ENCODE measurements at regions not wholly inside any gene's neighbourhood (a gene's known extent, or its start where the extent isn't known, plus 50 kb on each side); places are given as distances from the start of the nearest gene placed in this dataset.

- no peak for DNase-seq
Observed at GRCh38 chr18:24628326-24628725, 167.9 kb downstream of the HRH4 start.

- no peak for DNase-seq
Observed at GRCh38 chr18:24629921-24630320, 169.5 kb downstream of the HRH4 start.

GRCh38 chr18:24630346-24630880, 170.0 kb downstream of the HRH4 start:
- no peak for DNase-seq

GRCh38 chr18:24631243-24632025, 171.0 kb downstream of the HRH4 start:
- DNase-seq, result peak in 1 of 2 donors; percentile 2

GRCh38 chr18:24632158-24632988, 171.9 kb downstream of the HRH4 start:
- DNase-seq, result no peak

GRCh38 chr18:24633121-24633520, 172.7 kb downstream of the HRH4 start:
- DNase-seq, result no peak

GRCh38 chr18:24649571-24649970, 189.1 kb downstream of the HRH4 start:
- DNase-seq, result no peak

GRCh38 chr18:24651434-24651833, 191.0 kb downstream of the HRH4 start:
- DNase-seq, result no peak

GRCh38 chr18:24656050-24656449, 195.6 kb downstream of the HRH4 start:
- no peak for DNase-seq

GRCh38 chr18:24656551-24657443, 196.4 kb downstream of the HRH4 start:
- DNase-seq, result no peak

- DNase-seq, result no peak
Observed at GRCh38 chr18:24657444-24657842, 197.0 kb downstream of the HRH4 start.

- no peak for DNase-seq
Observed at GRCh38 chr18:24658302-24658701, 197.9 kb downstream of the HRH4 start.

- DNase-seq, result peak in 1 of 2 donors; percentile 28
Observed at GRCh38 chr18:24659827-24660720, 199.6 kb downstream of the HRH4 start.

- no peak for DNase-seq
Observed at GRCh38 chr18:24660956-24661355, 200.5 kb downstream of the HRH4 start.

GRCh38 chr18:24662412-24662821, 202.0 kb downstream of the HRH4 start:
- DNase-seq, result no peak

- no peak for DNase-seq
Observed at GRCh38 chr18:24663026-24663425, 202.6 kb downstream of the HRH4 start.

- no peak for DNase-seq
Observed at GRCh38 chr18:24669015-24669414, 208.6 kb downstream of the HRH4 start.

- no peak for DNase-seq
Observed at GRCh38 chr18:24669502-24669901, 209.1 kb downstream of the HRH4 start.

- DNase-seq, result no peak
Observed at GRCh38 chr18:24672165-24672941, 211.9 kb downstream of the HRH4 start.

- DNase-seq, result no peak
Observed at GRCh38 chr18:24674200-24674599, 213.8 kb downstream of the HRH4 start.

GRCh38 chr18:24674605-24675004, 214.2 kb downstream of the HRH4 start:
- no peak for DNase-seq
